HCT116 (cell line): ENCODE measurements at regions not wholly inside any gene's neighbourhood (a gene's known extent, or its start where the extent isn't known, plus 50 kb on each side); places are given as distances from the start of the nearest gene placed in this dataset.

Experiments
- ATAC-seq: fragments of 200-7000 bp; cut with Tn5 transposase; 2 replicates; pipeline ENCODE4 v1.9.1; 2020; ENCODE audit warnings: mild to moderate bottlenecking, moderate library complexity
- BruUV-seq: library from RNA; stranded (reverse); fragments of 400-500 nt; replicated peaks from 2 replicates; lab custom pipeline; 2021; lab: Mats Ljungman, UMichigan
- CTCF ChIA-PET: fragments of 300-600 bp; sonication (Branson Sonifier 250); formaldehyde crosslinking; loops from one replicate; lab custom pipeline; 2021; ENCODE audit warnings: antibody characterized with exemption; lab: Charles Lee
- POLR2A ChIA-PET: fragments of 300-600, 350-600 bp; sonication (Branson Sonifier 250); formaldehyde crosslinking; loops from one replicate; lab custom pipeline; 2021; ENCODE audit warnings: antibody characterized with exemption; lab: Charles Lee
- RAD21 ChIA-PET, 2 experiments: fragments of 300-600 bp; sonication (Branson Sonifier 250); formaldehyde crosslinking; loops; one replicate each; lab custom pipeline; 2023; ENCODE audit warnings: low total read pairs in 2 of 2; ENCODE audit not compliant: uncharacterized antibody in 2 of 2, unreplicated experiment in 2 of 2, low non-redundant PET in 1 of 2; lab: Charles Lee
- DNase-seq: peaks from one replicate; pipeline ENCODE4 v3.0.0-alpha.2; 2010; ENCODE audit warnings: low read depth, low spot score
- H2AFZ ChIP-seq: fragments of 200-600 bp; shearing (Covaris generic), sonication (generic); 2 replicates; pipeline ENCODE4 v1.6.1; 2017; ENCODE audit warnings: low read depth, mixed run types, mixed read lengths, antibody characterized with exemption, low read length; ENCODE audit not compliant: poor library complexity, severe bottlenecking
- H3K27ac ChIP-seq: 2 replicates; pipeline ENCODE4 v1.5.1; 2012; ENCODE audit warnings: low read depth, low read length
- H3K27me3 ChIP-seq: fragments of 200-600 bp; sonication (generic); 2 replicates; pipeline ENCODE4 v1.6.1; 2016; ENCODE audit warnings: mixed run types, low read length, mixed read lengths; ENCODE audit not compliant: insufficient read depth
- H3K36me3 ChIP-seq, 2 experiments: fragments of 200-500 bp in 1 of 2; fragments of 200-600 bp in 1 of 2; sonication (Bioruptor generic) in 1 of 2; sonication (generic) in 1 of 2; 2 replicates each; pipeline versions ENCODE4 v1.5.1 to v1.6.1; 2014 to 2016; ENCODE audit warnings: low read length in 2 of 2, inconsistent platforms in 1 of 2, mixed read lengths in 1 of 2, mixed run types in 1 of 2; ENCODE audit not compliant: insufficient read depth in 2 of 2, control insufficient read depth in 1 of 2
- H3K4me1 ChIP-seq, 2 experiments: fragments of 200-600 bp in 1 of 2; sonication (generic) in 1 of 2; 2 replicates each; pipeline versions ENCODE4 v1.5.1 to v1.6.1; 2012 to 2017; ENCODE audit warnings: low read length in 2 of 2, inconsistent platforms in 1 of 2, mild to moderate bottlenecking in 1 of 2, mixed read lengths in 1 of 2, mixed run types in 1 of 2, moderate library complexity in 1 of 2; ENCODE audit not compliant: insufficient read depth in 2 of 2, control insufficient read depth in 1 of 2
- H3K4me2 ChIP-seq: fragments of 200-600 bp; sonication (generic); 2 replicates; pipeline ENCODE4 v1.6.1; 2017; ENCODE audit warnings: mixed run types, low read length, mixed read lengths
- H3K4me3 ChIP-seq, 2 experiments: fragments of 200-600 bp in 1 of 2; sonication (generic) in 1 of 2; replicated peaks in 1 of 2; 2 replicates each; pipeline ENCODE4 v1.5.1; 2011 to 2016; ENCODE audit warnings: low read length in 2 of 2, control low read depth in 1 of 2, low read depth in 1 of 2, mild to moderate bottlenecking in 1 of 2, mixed read lengths in 1 of 2, mixed run types in 1 of 2
- H3K79me2 ChIP-seq: fragments of 200-600 bp; sonication (generic); 2 replicates; pipeline ENCODE4 v1.6.1; 2017; ENCODE audit warnings: mild to moderate bottlenecking, mixed run types, low read length, moderate library complexity, mixed read lengths; ENCODE audit not compliant: insufficient read depth
- H3K9ac ChIP-seq: fragments of 200-600 bp; sonication (generic); 2 replicates; pipeline ENCODE4 v1.6.1; 2016; ENCODE audit warnings: low read length, mixed read lengths
- H3K9me2 ChIP-seq: fragments of 200-600 bp; sonication (generic), shearing (Covaris generic); 2 replicates; pipeline ENCODE4 v1.6.1; 2017; ENCODE audit warnings: mixed run types, mild to moderate bottlenecking, moderate library complexity; ENCODE audit not compliant: insufficient read depth
- H3K9me3 ChIP-seq, 2 experiments: fragments of 200-500 bp in 1 of 2; fragments of 200-600 bp in 1 of 2; sonication (Bioruptor generic) in 1 of 2; sonication (generic) in 1 of 2; 2 replicates each; pipeline ENCODE4 v1.6.1; 2014 to 2017; ENCODE audit warnings: low read length in 2 of 2, mixed read lengths in 2 of 2, inconsistent platforms in 1 of 2, low read depth in 1 of 2, mild to moderate bottlenecking in 1 of 2, mixed run types in 1 of 2, moderate library complexity in 1 of 2; ENCODE audit not compliant: control insufficient read depth in 1 of 2, insufficient read depth in 1 of 2
- H4K20me1 ChIP-seq: fragments of 200-600 bp; sonication (generic), shearing (Covaris generic); 2 replicates; pipeline ENCODE4 v1.6.1; 2017; ENCODE audit warnings: mixed run types, mild to moderate bottlenecking, moderate library complexity; ENCODE audit not compliant: insufficient read depth
- ATF3 ChIP-seq: IDR thresholded peaks from 2 replicates; pipeline ENCODE4 v1.6.1; 2012
- EGR1 ChIP-seq: IDR thresholded peaks from 2 replicates; pipeline ENCODE4 v1.6.1; 2012; ENCODE audit warnings: low read depth
- ELF1 ChIP-seq: IDR thresholded peaks from 2 replicates; pipeline ENCODE4 v1.6.1; 2012; ENCODE audit warnings: low read depth, borderline replicate concordance
- EZH2phosphoT487 ChIP-seq: fragments of 200-600 bp; IDR thresholded peaks from 2 replicates; pipeline ENCODE4 v1.6.1; 2018; ENCODE audit warnings: antibody characterized with exemption, borderline replicate concordance
- FOSL1 ChIP-seq: IDR thresholded peaks from 2 replicates; pipeline ENCODE4 v1.6.1; 2012; ENCODE audit warnings: low read depth
- MAX ChIP-seq: IDR thresholded peaks from 2 replicates; pipeline ENCODE4 v1.6.1; 2012
- POLR2A ChIP-seq: IDR thresholded peaks from 2 replicates; pipeline ENCODE4 v1.7.0; 2011; ENCODE audit warnings: borderline replicate concordance; ENCODE audit not compliant: insufficient read depth, insufficient read length; ENCODE audit errors: extremely low read depth
- POLR2AphosphoS5 ChIP-seq: IDR thresholded peaks from 2 replicates; pipeline ENCODE4 v1.6.1; 2011; ENCODE audit warnings: mild to moderate bottlenecking, low read depth, low read length, moderate library complexity
- RAD21 ChIP-seq: IDR thresholded peaks from 2 replicates; pipeline ENCODE4 v1.6.1; 2012; ENCODE audit warnings: low read depth, mild to moderate bottlenecking
- REST ChIP-seq: IDR thresholded peaks from 2 replicates; pipeline ENCODE4 v1.6.1; 2012; ENCODE audit warnings: low read depth
- SIN3A ChIP-seq: IDR thresholded peaks from 2 replicates; pipeline ENCODE4 v1.6.1; 2012; ENCODE audit warnings: low read depth
- SP1 ChIP-seq: IDR thresholded peaks from 2 replicates; pipeline ENCODE4 v1.6.1; 2012; ENCODE audit warnings: low read depth
- SRF ChIP-seq: IDR thresholded peaks from 2 replicates; pipeline ENCODE4 v1.6.1; 2012; ENCODE audit warnings: low read depth
- TCF7L2 ChIP-seq: IDR thresholded peaks from 2 replicates; pipeline ENCODE4 v1.7.0; 2011; ENCODE audit warnings: borderline replicate concordance, inconsistent platforms; ENCODE audit not compliant: insufficient read depth, insufficient read length; ENCODE audit errors: extremely low read depth
- YY1 ChIP-seq: IDR thresholded peaks from 2 replicates; pipeline ENCODE4 v1.6.1; 2011; ENCODE audit warnings: low read length, low read depth, moderate library complexity, mild to moderate bottlenecking; ENCODE audit not compliant: insufficient replicate concordance; ENCODE audit errors: extremely low read depth
- ZBTB33 ChIP-seq: IDR thresholded peaks from 2 replicates; pipeline ENCODE4 v1.6.1; 2011; ENCODE audit warnings: mild to moderate bottlenecking, low read length, moderate library complexity; ENCODE audit not compliant: insufficient replicate concordance; ENCODE audit errors: extremely low read depth
- ZFX ChIP-seq: fragments of 450-650 bp; IDR thresholded peaks from 2 replicates; pipeline ENCODE4 v1.6.1; 2017
- intact Hi-C: fragments of 100-400 bp; cut with micrococcal nuclease; formaldehyde crosslinking; loops from 2 replicates; pipeline ENCODE4 v1.10.0; 2022

GRCh38 chr10:80787952-80788351, 250.2 kb downstream of the SH2D4B start:
- H2AFZ ChIP-seq, result no peak overlapping the region
- no peaks in the 10 kb centered on the region for H3K27me3 ChIP-seq
- H4K20me1 ChIP-seq, result no peaks in the 10 kb centered on the region
- no peak overlapping the region for H3K4me3 ChIP-seq
- ChIA-PET RAD21 (no interaction called here), POLR2A (no interaction called here), CTCF (no interaction called here)
- H3K4me1 ChIP-seq, result no peaks in the 10 kb centered on the region
- H3K9me3 ChIP-seq, result no peaks in the 10 kb centered on the region
- no peak overlapping the region for H3K9ac ChIP-seq
- intact Hi-C loops, result no loop called here
- DNase-seq, result no peak
- no peak overlapping the region for H3K27ac ChIP-seq
- no peaks in the 10 kb centered on the region for H3K79me2 ChIP-seq
- no peaks in the 10 kb centered on the region for H3K36me3 ChIP-seq
- TF ChIP-seq TCF7L2 (no peak), EZH2phosphoT487 (no peak), RAD21 (no peak), SP1 (no peak), REST (no peak), ATF3 (no peak)
- no peak overlapping the region for H3K4me2 ChIP-seq
- BruUV-seq, result no TSS peak
- no peak for ATAC-seq
- H3K9me2 ChIP-seq, result no peaks in the 10 kb centered on the region

DNA sequence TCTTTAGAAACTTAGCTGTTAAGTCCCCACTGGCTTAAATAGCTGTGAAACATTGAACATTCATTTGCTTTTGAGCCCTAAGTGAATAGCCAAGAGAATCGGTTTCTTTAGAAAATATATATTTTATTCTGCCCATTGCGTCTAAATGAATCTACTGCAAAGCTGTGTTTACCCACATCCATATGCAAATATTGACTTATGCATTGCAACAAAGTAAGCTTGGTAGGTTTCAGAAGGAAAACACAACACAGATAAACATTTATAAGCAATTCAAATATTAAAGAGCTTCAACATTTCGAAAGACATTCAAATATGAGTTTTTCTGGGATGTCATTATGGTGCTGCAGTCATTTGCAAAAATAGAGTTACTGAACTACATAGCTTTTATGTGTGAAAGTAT, 257.3 kb downstream of the SH2D4B start:
- Histone ChIP-seq H2AFZ (no peak overlapping the region), H3K9me3 (no peaks in the 10 kb centered on the region), H3K9ac (no peak overlapping the region), H3K9me2 (no peaks in the 10 kb centered on the region), H3K27me3 (peaks cover 4% of the 10 kb centered on the region; the same call in 1 of the 2 replicates), H3K79me2 (no peaks in the 10 kb centered on the region), H3K4me2 (no peak overlapping the region), H3K4me1 (no peaks in the 10 kb centered on the region), H3K4me3 (no peak overlapping the region), H3K36me3 (no peaks in the 10 kb centered on the region), H4K20me1 (no peaks in the 10 kb centered on the region), H3K27ac (no peak overlapping the region)
- ChIA-PET RAD21 (no interaction called here), POLR2A (no interaction called here), CTCF (no interaction called here)
- ATAC-seq, result no peak
- no TSS peak for BruUV-seq
- intact Hi-C loops, result no loop called here
- no peak for DNase-seq
- TF ChIP-seq ZFX (no peak), SIN3A (no peak), POLR2AphosphoS5 (no peak), POLR2A (no peak), RAD21 (no peak), TCF7L2 (no peak), YY1 (no peak), FOSL1 (no peak), ELF1 (no peak), MAX (no peak), SRF (no peak), EGR1 (no peak), ZBTB33 (no peak)
